K562 (cell line): ENCODE measurements at regions not wholly inside any gene's neighbourhood (a gene's known extent, or its start where the extent isn't known, plus 50 kb on each side); places are given as distances from the start of the nearest gene placed in this dataset.

ENCODE experiments used
- ATAC-seq: fragments of 200-7000 bp; cut with Tn5 transposase; 3 replicates; pipeline ENCODE4 v1.9.1; 2020; ENCODE audit warnings: moderate library complexity
- BruUV-seq: library from RNA; stranded (reverse); fragments of 400-500 nt; replicated peaks from 2 replicates; lab custom pipeline; 2021; lab: Mats Ljungman, UMichigan
- CTCF ChIA-PET: fragments of 300-600 bp; formaldehyde crosslinking; extraction: SDS; loops from one replicate; lab custom pipeline; 2021; ENCODE audit warnings: low intra/inter-chr PET ratio; lab: Yijun Ruan, JAX
- POLR2A ChIA-PET: fragments of 300-600, 350-650 bp; sonication (Branson Sonifier 250); formaldehyde crosslinking; extraction: SDS; loops from one replicate; lab custom pipeline; 2021; ENCODE audit warnings: antibody characterized with exemption, inconsistent platforms; lab: Yijun Ruan, JAX
- DNase-seq, 4 experiments: peaks; one replicate each; pipeline versions ENCODE4 v3.0.0 to v3.0.0-alpha.2; 2011 to 2018; ENCODE audit warnings: low spot score in 3 of 4, mixed read lengths in 3 of 4; ENCODE audit errors: extremely low read depth in 1 of 4
- FAIRE-seq: peaks from 2 replicates; lab custom pipeline; 2011; peaks lifted over from hg19 to GRCh38; lab: Jason Lieb, UNC
- H2AFZ ChIP-seq: 2 replicates; pipeline ENCODE4 v1.6.0; 2011; ENCODE audit warnings: low read depth, low read length, control low read depth, inconsistent platforms
- H3K27ac ChIP-seq: fragments of 200-600 bp; 3 replicates; pipeline ENCODE4 v1.8.0; 2011; ENCODE audit warnings: low read depth, mild to moderate bottlenecking, control low read depth, inconsistent platforms, low read length, moderate library complexity, mixed read lengths; ENCODE audit errors: extremely low read depth
- H3K27me3 ChIP-seq, 2 experiments: fragments of 300-600 bp in 1 of 2; 2 replicates in 1 of 2; 3 replicates in 1 of 2; pipeline versions ENCODE4 v1.6.0 to v1.8.0; 2011; ENCODE audit warnings: inconsistent platforms in 2 of 2, low read length in 2 of 2, mild to moderate bottlenecking in 1 of 2, mixed read lengths in 1 of 2, moderate library complexity in 1 of 2; ENCODE audit not compliant: control insufficient read depth in 2 of 2, insufficient read depth in 2 of 2
- H3K36me3 ChIP-seq: fragments of 300-600 bp; 3 replicates; pipeline ENCODE4 v1.8.0; 2011; ENCODE audit warnings: mild to moderate bottlenecking, low read length, inconsistent platforms; ENCODE audit not compliant: control insufficient read depth, insufficient read depth
- H3K4me1 ChIP-seq, 2 experiments: fragments of 200-600 bp in 1 of 2; replicated peaks in 1 of 2; 2 replicates in 1 of 2; 3 replicates in 1 of 2; pipeline versions ENCODE4 v1.5.1 to v1.8.0; 2011; ENCODE audit warnings: inconsistent platforms in 2 of 2, low read length in 2 of 2, mild to moderate bottlenecking in 1 of 2, mixed read lengths in 1 of 2, moderate library complexity in 1 of 2; ENCODE audit not compliant: control insufficient read depth in 2 of 2, insufficient read depth in 2 of 2
- H3K4me2 ChIP-seq: 2 replicates; pipeline ENCODE4 v1.6.1; 2011; ENCODE audit warnings: low read length, control low read depth, inconsistent platforms, mixed read lengths; ENCODE audit not compliant: insufficient read depth
- H3K4me3 ChIP-seq: fragments of 200-600 bp; sonication (generic), shearing (Covaris generic); 2 replicates; pipeline ENCODE4 v1.5.1; 2016; ENCODE audit warnings: control low read depth, inconsistent platforms
- H3K79me2 ChIP-seq: fragments of 200-600 bp; 3 replicates; pipeline ENCODE4 v1.8.0; 2011; ENCODE audit warnings: low read length, inconsistent platforms; ENCODE audit not compliant: control insufficient read depth, insufficient read depth
- H3K9ac ChIP-seq, 2 experiments: 2 replicates each; pipeline versions ENCODE4 v1.6.0 to v1.6.1; 2011; ENCODE audit warnings: low read depth in 2 of 2, low read length in 2 of 2, control low read depth in 1 of 2, inconsistent platforms in 1 of 2, mild to moderate bottlenecking in 1 of 2, mixed read lengths in 1 of 2; ENCODE audit not compliant: insufficient read depth in 1 of 2
- H3K9me1 ChIP-seq: one replicate; pipeline ENCODE4 v1.6.0; 2011; ENCODE audit warnings: inconsistent platforms, mild to moderate bottlenecking, low read length, moderate library complexity; ENCODE audit not compliant: control insufficient read depth, insufficient read depth
- H3K9me3 ChIP-seq: replicated peaks from 2 replicates; pipeline ENCODE4 v1.5.1; 2011; ENCODE audit warnings: low read depth, low read length, inconsistent platforms; ENCODE audit not compliant: control insufficient read depth, insufficient read depth
- H4K20me1 ChIP-seq: replicated peaks from 2 replicates; pipeline ENCODE4 v1.6.1; 2011; ENCODE audit warnings: low read length, inconsistent platforms, mixed read lengths; ENCODE audit not compliant: control insufficient read depth, insufficient read depth
- BCOR ChIP-seq: fragments of 450-650 bp; IDR thresholded peaks from 2 replicates; pipeline ENCODE4 v1.6.1; 2016
- C11orf30 ChIP-seq: fragments of 450-650 bp; IDR thresholded peaks from 2 replicates; pipeline ENCODE4 v1.6.1; 2016; ENCODE audit warnings: low read depth, mild to moderate bottlenecking
- EWSR1 ChIP-seq: fragments of 450-650 bp; IDR thresholded peaks from 2 replicates; pipeline ENCODE4 v1.6.1; 2018; ENCODE audit warnings: borderline replicate concordance, mild to moderate bottlenecking, low read depth, moderate library complexity; ENCODE audit not compliant: partially characterized antibody
- MEF2A ChIP-seq: IDR thresholded peaks from 2 replicates; pipeline ENCODE4 v1.6.1; 2011; ENCODE audit warnings: low read depth, mild to moderate bottlenecking, low read length, moderate library complexity; ENCODE audit not compliant: control insufficient read depth
- MYNN ChIP-seq, 2 experiments: sonication (generic); formaldehyde crosslinking in 1 of 2; IDR thresholded peaks; 2 replicates each; pipeline versions ENCODE4 v1.5.0 to v1.6.1; 2016 to 2020; ENCODE audit warnings: antibody characterized with exemption in 1 of 2, missing genetic modification reagents in 1 of 2
- NCOA2 ChIP-seq, 2 experiments: fragments of 450-650 bp; IDR thresholded peaks; 2 replicates each; pipeline ENCODE4 v1.6.1; 2018; ENCODE audit warnings: mild to moderate bottlenecking in 2 of 2, moderate library complexity in 1 of 2; ENCODE audit not compliant: partially characterized antibody in 2 of 2
- NRF1 ChIP-seq, 2 experiments: fragments of 450-650 bp; IDR thresholded peaks in 1 of 2; conservative IDR thresholded peaks in 1 of 2; 2 replicates each; pipeline ENCODE4 v1.6.1; 2014; ENCODE audit warnings: mild to moderate bottlenecking in 2 of 2
- VEZF1 ChIP-seq: fragments of 200-800 bp; sonication (Bioruptor generic); IDR thresholded peaks from 2 replicates; pipeline ENCODE4 v1.6.1; 2017; ENCODE audit warnings: missing genetic modification characterization, missing compliant biosample characterization
- ZFP1 ChIP-seq: fragments of 450-650 bp; formaldehyde crosslinking; IDR thresholded peaks from 2 replicates; pipeline ENCODE4 v1.4.0; 2020; ENCODE audit warnings: mild to moderate bottlenecking, mixed read lengths
- ZFPM2 ChIP-seq: fragments of 250-450 bp; sonication (Bioruptor Pico); IDR thresholded peaks from 2 replicates; pipeline ENCODE4 v1.5.1; 2022; ENCODE audit warnings: mild to moderate bottlenecking
- ZNF121 ChIP-seq: sonication (generic); formaldehyde crosslinking; conservative IDR thresholded peaks from 2 replicates; pipeline ENCODE4 v1.8.0; 2022; ENCODE audit warnings: missing genetic modification reagents
- ZNF778 ChIP-seq: fragments of 450-650 bp; formaldehyde crosslinking; IDR thresholded peaks from 2 replicates; pipeline ENCODE4 v1.4.0; 2020; ENCODE audit warnings: mild to moderate bottlenecking, moderate library complexity
- WGBS: fragments of 100-300 bp; shearing (Covaris generic); methylation state at CpG from one replicate; pipeline ENCODE4 v1.1.6; 2016; ENCODE audit warnings: low coverage, mixed read lengths; ENCODE audit not compliant: insufficient coverage; ENCODE audit errors: missing lambda C conversion rate; 5-methylcytosine and 5-hydroxymethylcytosine counted together
- in situ Hi-C: fragments of 300-500 bp; cut with MboI; formaldehyde crosslinking; loops from 4 replicates; pipeline ENCODE4 v1.15.0; 2018; ENCODE audit warnings: inconsistent platforms, mixed read lengths
- intact Hi-C: fragments of 100-400 bp; cut with micrococcal nuclease; formaldehyde crosslinking; loops from 2 replicates; pipeline ENCODE4 v1.14.2; 2022
- TF ChIP-seq, protein P1 (sequence below): fragments of 150-350 bp; IDR thresholded peaks from 2 replicates; pipeline ENCODE4 v1.6.1; 2014; ENCODE audit warnings: low read depth, mild to moderate bottlenecking, low read length, borderline replicate concordance
- TF ChIP-seq, protein P2 (sequence below): fragments of 450-650 bp; IDR thresholded peaks from 2 replicates; pipeline ENCODE4 v1.6.1; 2016; ENCODE audit warnings: low read depth, mild to moderate bottlenecking, moderate library complexity
- TF ChIP-seq, protein P3 (sequence below): fragments of 250-450 bp; sonication (Bioruptor Pico); IDR thresholded peaks from 2 replicates; pipeline ENCODE4 v1.5.0; 2020; ENCODE audit warnings: mild to moderate bottlenecking, borderline replicate concordance

GRCh38 chr11:56909563-56909962, 79.2 kb upstream of the OR5AK2 start (continued):
- TF ChIP-seq ZNF778: no peak
- TF ChIP-seq MEF2A: no peak
- no peak for TF ChIP-seq C11orf30
- TF ChIP-seq NRF1 (conservative IDR thresholded peaks at IDR 0.05 in 1 of 2, IDR thresholded peaks at IDR 0.05 in 1 of 2): no peak
- no peak for TF ChIP-seq ZFPM2 (CRISPR knock-in tag)
- TF ChIP-seq ZNF121 (CRISPR knock-in tag): no peak
- TF ChIP-seq BCOR: no peak
- TF ChIP-seq VEZF1 (CRISPR knock-in tag): no peak
- TF ChIP-seq, all 486 proteins: peak for 0

DNA sequence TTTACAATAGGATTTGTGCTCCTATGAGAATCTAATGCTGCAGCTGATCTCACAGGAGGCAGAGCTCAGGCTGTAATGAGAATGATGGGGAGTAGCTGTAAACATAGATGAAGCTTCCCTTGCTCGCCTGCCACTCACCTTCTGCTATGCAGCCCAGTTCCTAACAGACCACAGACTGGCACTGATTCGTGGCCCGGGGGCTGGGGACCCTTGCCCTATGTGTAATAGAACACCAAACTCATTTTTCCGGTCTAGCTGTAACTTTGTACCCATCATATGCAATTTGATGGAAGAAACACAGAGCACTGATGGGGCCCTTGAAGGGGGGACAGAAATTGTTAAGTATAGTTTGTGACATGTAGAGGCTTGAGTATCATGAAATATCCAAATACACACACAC, 79.6 kb upstream of the OR5AK2 start:
- intact Hi-C loops (no loop called here), in situ Hi-C loops (no loop called here)
- no peaks in the 10 kb centered on the region for H3K36me3 ChIP-seq
- no peak for FAIRE-seq
- H3K9ac ChIP-seq: no peak overlapping the region
- no peak for ATAC-seq
- DNase-seq: no peak
- H3K4me1 ChIP-seq: no peaks in the 10 kb centered on the region
- no peaks in the 10 kb centered on the region for H3K27me3 ChIP-seq
- H2AFZ ChIP-seq: no peak overlapping the region
- no peaks in the 10 kb centered on the region for H4K20me1 ChIP-seq
- H3K4me3 ChIP-seq: no peak overlapping the region
- no TSS peak for BruUV-seq
- CTCF ChIA-PET: no interaction called here
- WGBS: 0% methylated on average over 4 of the region's 4 CpGs
- H3K79me2 ChIP-seq: no peaks in the 10 kb centered on the region
- H3K4me2 ChIP-seq: no peak overlapping the region
- no peaks in the 10 kb centered on the region for H3K9me3 ChIP-seq
- POLR2A ChIA-PET: no interaction called here
- H3K27ac ChIP-seq: no peak overlapping the region
- no peaks in the 10 kb centered on the region for H3K9me1 ChIP-seq
- TF ChIP-seq EWSR1: no peak
- TF ChIP-seq MYNN (IDR thresholded peaks at IDR 0.05): no peak
- TF ChIP-seq MYNN (CRISPR knock-in tag; IDR thresholded peaks at IDR 0.05): no peak
- no peak for TF ChIP-seq ZFP1 (CRISPR knock-in tag)
- TF ChIP-seq, protein P1, sequence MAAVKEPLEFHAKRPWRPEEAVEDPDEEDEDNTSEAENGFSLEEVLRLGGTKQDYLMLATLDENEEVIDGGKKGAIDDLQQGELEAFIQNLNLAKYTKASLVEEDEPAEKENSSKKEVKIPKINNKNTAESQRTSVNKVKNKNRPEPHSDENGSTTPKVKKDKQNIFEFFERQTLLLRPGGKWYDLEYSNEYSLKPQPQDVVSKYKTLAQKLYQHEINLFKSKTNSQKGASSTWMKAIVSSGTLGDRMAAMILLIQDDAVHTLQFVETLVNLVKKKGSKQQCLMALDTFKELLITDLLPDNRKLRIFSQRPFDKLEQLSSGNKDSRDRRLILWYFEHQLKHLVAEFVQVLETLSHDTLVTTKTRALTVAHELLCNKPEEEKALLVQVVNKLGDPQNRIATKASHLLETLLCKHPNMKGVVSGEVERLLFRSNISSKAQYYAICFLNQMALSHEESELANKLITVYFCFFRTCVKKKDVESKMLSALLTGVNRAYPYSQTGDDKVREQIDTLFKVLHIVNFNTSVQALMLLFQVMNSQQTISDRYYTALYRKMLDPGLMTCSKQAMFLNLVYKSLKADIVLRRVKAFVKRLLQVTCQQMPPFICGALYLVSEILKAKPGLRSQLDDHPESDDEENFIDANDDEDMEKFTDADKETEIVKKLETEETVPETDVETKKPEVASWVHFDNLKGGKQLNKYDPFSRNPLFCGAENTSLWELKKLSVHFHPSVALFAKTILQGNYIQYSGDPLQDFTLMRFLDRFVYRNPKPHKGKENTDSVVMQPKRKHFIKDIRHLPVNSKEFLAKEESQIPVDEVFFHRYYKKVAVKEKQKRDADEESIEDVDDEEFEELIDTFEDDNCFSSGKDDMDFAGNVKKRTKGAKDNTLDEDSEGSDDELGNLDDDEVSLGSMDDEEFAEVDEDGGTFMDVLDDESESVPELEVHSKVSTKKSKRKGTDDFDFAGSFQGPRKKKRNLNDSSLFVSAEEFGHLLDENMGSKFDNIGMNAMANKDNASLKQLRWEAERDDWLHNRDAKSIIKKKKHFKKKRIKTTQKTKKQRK: no peak
- TF ChIP-seq NCOA2 (IDR thresholded peaks at IDR 0.05; ENCODE audit: partially characterized antibody in 2 of 2): no peak
- TF ChIP-seq, protein P2, sequence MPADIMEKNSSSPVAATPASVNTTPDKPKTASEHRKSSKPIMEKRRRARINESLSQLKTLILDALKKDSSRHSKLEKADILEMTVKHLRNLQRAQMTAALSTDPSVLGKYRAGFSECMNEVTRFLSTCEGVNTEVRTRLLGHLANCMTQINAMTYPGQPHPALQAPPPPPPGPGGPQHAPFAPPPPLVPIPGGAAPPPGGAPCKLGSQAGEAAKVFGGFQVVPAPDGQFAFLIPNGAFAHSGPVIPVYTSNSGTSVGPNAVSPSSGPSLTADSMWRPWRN: no peak
- TF ChIP-seq, protein P3, sequence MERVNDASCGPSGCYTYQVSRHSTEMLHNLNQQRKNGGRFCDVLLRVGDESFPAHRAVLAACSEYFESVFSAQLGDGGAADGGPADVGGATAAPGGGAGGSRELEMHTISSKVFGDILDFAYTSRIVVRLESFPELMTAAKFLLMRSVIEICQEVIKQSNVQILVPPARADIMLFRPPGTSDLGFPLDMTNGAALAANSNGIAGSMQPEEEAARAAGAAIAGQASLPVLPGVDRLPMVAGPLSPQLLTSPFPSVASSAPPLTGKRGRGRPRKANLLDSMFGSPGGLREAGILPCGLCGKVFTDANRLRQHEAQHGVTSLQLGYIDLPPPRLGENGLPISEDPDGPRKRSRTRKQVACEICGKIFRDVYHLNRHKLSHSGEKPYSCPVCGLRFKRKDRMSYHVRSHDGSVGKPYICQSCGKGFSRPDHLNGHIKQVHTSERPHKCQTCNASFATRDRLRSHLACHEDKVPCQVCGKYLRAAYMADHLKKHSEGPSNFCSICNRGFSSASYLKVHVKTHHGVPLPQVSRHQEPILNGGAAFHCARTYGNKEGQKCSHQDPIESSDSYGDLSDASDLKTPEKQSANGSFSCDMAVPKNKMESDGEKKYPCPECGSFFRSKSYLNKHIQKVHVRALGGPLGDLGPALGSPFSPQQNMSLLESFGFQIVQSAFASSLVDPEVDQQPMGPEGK (CRISPR knock-in tag): no peak
